ENCODE measurements at regions not wholly inside any gene's neighbourhood (a gene's known extent, or its start where the extent isn't known, plus 50 kb on each side); places are given as distances from the start of the nearest gene placed in this dataset.

DNA sequence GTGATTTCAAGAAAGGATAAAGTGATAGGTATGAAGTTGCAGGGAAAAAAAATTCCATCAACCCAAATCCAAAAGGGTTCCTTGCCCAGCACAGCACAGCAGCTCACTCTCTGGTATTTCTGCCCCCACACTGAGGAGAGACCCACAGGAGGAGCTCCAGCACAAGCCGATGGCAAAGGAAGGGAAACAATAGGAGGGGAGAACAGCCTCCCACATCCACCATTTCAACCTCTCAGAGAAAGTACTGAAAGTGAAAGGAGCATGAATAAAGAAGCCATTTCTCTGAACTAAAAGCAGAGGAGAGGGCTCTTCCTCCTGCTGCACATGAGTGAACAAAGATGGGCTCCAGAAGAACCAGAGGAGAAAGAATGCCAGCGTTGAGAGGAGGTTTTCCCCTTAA is 54.9 kb upstream of the ZSWIM6 start:
- TF ChIP-seq, protein P1, sequence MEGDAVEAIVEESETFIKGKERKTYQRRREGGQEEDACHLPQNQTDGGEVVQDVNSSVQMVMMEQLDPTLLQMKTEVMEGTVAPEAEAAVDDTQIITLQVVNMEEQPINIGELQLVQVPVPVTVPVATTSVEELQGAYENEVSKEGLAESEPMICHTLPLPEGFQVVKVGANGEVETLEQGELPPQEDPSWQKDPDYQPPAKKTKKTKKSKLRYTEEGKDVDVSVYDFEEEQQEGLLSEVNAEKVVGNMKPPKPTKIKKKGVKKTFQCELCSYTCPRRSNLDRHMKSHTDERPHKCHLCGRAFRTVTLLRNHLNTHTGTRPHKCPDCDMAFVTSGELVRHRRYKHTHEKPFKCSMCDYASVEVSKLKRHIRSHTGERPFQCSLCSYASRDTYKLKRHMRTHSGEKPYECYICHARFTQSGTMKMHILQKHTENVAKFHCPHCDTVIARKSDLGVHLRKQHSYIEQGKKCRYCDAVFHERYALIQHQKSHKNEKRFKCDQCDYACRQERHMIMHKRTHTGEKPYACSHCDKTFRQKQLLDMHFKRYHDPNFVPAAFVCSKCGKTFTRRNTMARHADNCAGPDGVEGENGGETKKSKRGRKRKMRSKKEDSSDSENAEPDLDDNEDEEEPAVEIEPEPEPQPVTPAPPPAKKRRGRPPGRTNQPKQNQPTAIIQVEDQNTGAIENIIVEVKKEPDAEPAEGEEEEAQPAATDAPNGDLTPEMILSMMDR (IDR thresholded peaks at IDR 0.05; ENCODE audit: borderline replicate concordance, extremely low read depth, insufficient read depth), result peak; percentile 16
- FAIRE-seq (no peak), DNase-seq (peak in 1 of 5 donors; percentile 31)
- H3K36me3 ChIP-seq (ENCODE audit: control insufficient read depth in 2 of 3, insufficient read depth in 3 of 3, low read length in 3 of 3), result no peaks in the 10 kb centered on the region
- H3K27me3 ChIP-seq (ENCODE audit: control insufficient read depth, insufficient read depth, low read length), result no peaks in the 10 kb centered on the region
- H3K4me1 ChIP-seq (ENCODE audit: control insufficient read depth in 2 of 3, insufficient read depth in 2 of 3, low read depth in 1 of 3, low read length in 3 of 3), result peaks cover 0 to 21% (median 20%) of the 10 kb centered on the region in 3 donors
- no peak overlapping the region for H3K9ac ChIP-seq (ENCODE audit: low read length in 3 of 3)
- no peak overlapping the region for H3K27ac ChIP-seq (ENCODE audit: low read depth in 2 of 2, low read length in 2 of 2)
- peak overlapping the region in 2 of 3 donors; percentile 1 to 23 for H3K4me3 ChIP-seq (ENCODE audit: low read length in 3 of 3)
- intact Hi-C loops (cut with DNase I), result no loop called here
- H3K9me3 ChIP-seq (ENCODE audit: control insufficient read depth in 2 of 3, insufficient read depth in 1 of 3, low read length in 3 of 3), result no peaks in the 10 kb centered on the region

DNA sequence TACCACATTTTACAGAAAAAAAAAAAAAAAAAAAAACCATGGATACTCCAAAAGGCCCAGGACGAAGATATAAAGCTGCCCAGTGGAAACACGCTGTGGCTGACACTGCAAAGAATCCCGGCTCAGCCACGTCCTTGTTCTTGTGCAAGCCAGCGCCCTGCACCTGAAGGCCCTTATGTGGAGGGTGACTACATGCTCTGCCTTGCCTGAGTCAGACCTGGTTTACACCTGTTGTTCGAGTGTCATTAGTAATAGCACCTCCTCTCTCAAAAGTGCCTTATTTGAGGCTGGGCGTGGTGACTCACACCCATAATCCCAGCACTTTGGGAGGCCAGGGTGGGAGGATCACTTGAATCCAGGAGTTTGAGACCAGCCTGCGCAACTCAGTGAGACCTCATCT is 54.3 kb upstream of the ZSWIM6 start:
- Histone ChIP-seq H3K9me3 (ENCODE audit: control insufficient read depth in 2 of 3, insufficient read depth in 1 of 3, low read length in 3 of 3) (no peaks in the 10 kb centered on the region), H3K36me3 (ENCODE audit: control insufficient read depth in 2 of 3, insufficient read depth in 3 of 3, low read length in 3 of 3) (no peaks in the 10 kb centered on the region), H3K27me3 (ENCODE audit: control insufficient read depth, insufficient read depth, low read length) (no peaks in the 10 kb centered on the region), H3K27ac (ENCODE audit: low read depth in 2 of 2, low read length in 2 of 2) (no peak overlapping the region), H3K4me1 (ENCODE audit: control insufficient read depth in 2 of 3, insufficient read depth in 2 of 3, low read depth in 1 of 3, low read length in 3 of 3) (peaks cover 0 to 21% (median 20%) of the 10 kb centered on the region in 3 donors), H3K9ac (ENCODE audit: low read length in 3 of 3) (no peak overlapping the region), H3K4me3 (ENCODE audit: low read length in 3 of 3) (no peak overlapping the region)
- intact Hi-C loops (cut with DNase I), result no loop called here
- TF ChIP-seq, protein P1 (IDR thresholded peaks at IDR 0.05; ENCODE audit: borderline replicate concordance, extremely low read depth, insufficient read depth), result no peak
- DNase-seq (no peak), FAIRE-seq (no peak)

DNA sequence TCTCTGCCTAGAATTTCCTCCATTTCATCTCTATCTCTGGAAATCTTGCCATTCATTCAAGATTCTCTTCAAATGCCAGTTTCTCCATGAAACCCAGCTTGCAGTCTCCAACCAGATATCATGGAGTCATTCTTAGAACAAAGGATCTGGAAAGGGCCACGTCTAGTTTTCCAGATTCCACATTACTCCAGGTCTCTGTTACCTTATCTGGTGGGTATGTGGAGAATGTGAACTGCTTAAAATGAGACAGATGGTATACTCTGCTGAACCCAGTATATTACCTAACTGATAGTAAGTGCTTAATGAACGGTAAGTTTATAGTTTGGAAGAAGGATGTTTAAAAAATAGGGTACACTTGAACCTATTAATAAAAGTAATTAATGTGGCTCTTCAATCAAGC is 52.3 kb upstream of the ZSWIM6 start:
- Histone ChIP-seq H3K4me1 (ENCODE audit: control insufficient read depth in 2 of 3, insufficient read depth in 2 of 3, low read depth in 1 of 3, low read length in 3 of 3) (peaks cover 0 to 20% (median 18%) of the 10 kb centered on the region in 3 donors), H3K9me3 (ENCODE audit: control insufficient read depth in 2 of 3, insufficient read depth in 1 of 3, low read length in 3 of 3) (no peaks in the 10 kb centered on the region), H3K36me3 (ENCODE audit: control insufficient read depth in 2 of 3, insufficient read depth in 3 of 3, low read length in 3 of 3) (no peaks in the 10 kb centered on the region), H3K4me3 (ENCODE audit: low read length in 3 of 3) (no peak overlapping the region), H3K27ac (ENCODE audit: low read depth in 2 of 2, low read length in 2 of 2) (peak overlapping the region; percentile 19 to 52), H3K9ac (ENCODE audit: low read length in 3 of 3) (no peak overlapping the region), H3K27me3 (ENCODE audit: control insufficient read depth, insufficient read depth, low read length) (no peaks in the 10 kb centered on the region)
- FAIRE-seq, result no peak
- intact Hi-C loops (cut with DNase I), result no loop called here
- TF ChIP-seq, protein P1 (IDR thresholded peaks at IDR 0.05; ENCODE audit: borderline replicate concordance, extremely low read depth, insufficient read depth), result no peak
- peak in 1 of 5 donors; percentile 26 for DNase-seq

DNA sequence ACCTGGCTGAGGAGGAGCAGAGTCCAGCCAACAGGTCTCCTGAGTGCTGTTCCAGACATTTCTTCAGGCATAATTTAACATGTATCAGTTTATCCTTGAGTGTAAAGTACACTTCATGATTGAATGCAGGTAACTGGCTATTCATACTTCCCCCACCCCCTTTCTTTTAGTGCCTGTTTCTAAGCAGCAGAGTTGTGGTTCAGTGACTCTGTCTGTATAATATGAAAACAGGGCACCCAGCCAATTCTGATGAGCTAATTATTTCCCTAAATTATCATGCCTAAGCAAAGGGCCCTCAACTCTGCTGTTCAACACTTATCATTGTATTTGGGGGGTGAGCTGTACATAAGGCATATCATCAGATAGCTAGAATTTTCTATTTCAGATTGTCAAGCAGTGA is 51.9 kb upstream of the ZSWIM6 start:
- Histone ChIP-seq H3K27ac (ENCODE audit: low read depth in 2 of 2, low read length in 2 of 2) (peak overlapping the region; percentile 19 to 69), H3K4me1 (ENCODE audit: control insufficient read depth in 2 of 3, insufficient read depth in 2 of 3, low read depth in 1 of 3, low read length in 3 of 3) (peaks cover 0 to 20% (median 13%) of the 10 kb centered on the region in 3 donors), H3K27me3 (ENCODE audit: control insufficient read depth, insufficient read depth, low read length) (no peaks in the 10 kb centered on the region), H3K9ac (ENCODE audit: low read length in 3 of 3) (no peak overlapping the region), H3K9me3 (ENCODE audit: control insufficient read depth in 2 of 3, insufficient read depth in 1 of 3, low read length in 3 of 3) (no peaks in the 10 kb centered on the region), H3K36me3 (ENCODE audit: control insufficient read depth in 2 of 3, insufficient read depth in 3 of 3, low read length in 3 of 3) (no peaks in the 10 kb centered on the region), H3K4me3 (ENCODE audit: low read length in 3 of 3) (no peak overlapping the region)
- FAIRE-seq (peak; percentile 71), DNase-seq (peak in 2 of 5 donors; percentile 84 to 85)
- intact Hi-C loops (cut with DNase I), result no loop called here
- TF ChIP-seq, protein P1 (IDR thresholded peaks at IDR 0.05; ENCODE audit: borderline replicate concordance, extremely low read depth, insufficient read depth), result no peak
